Neural progenitor cell (in vitro differentiated cells): ENCODE measurements at regions not wholly inside any gene's neighbourhood (a gene's known extent, or its start where the extent isn't known, plus 50 kb on each side); places are given as distances from the start of the nearest gene placed in this dataset.

ENCODE experiments used
- DNase-seq: peaks from one replicate; pipeline ENCODE4 v3.0.0-alpha.2; 2016; ENCODE audit warnings: low spot score
- H2AFZ ChIP-seq: fragments of 200-600 bp; sonication (generic); replicated peaks from 2 replicates; pipeline ENCODE4 v1.6.1; 2016; ENCODE audit warnings: antibody characterized with exemption
- H3F3A ChIP-seq: fragments of 200-600 bp; sonication (generic); 2 replicates; pipeline ENCODE4 v1.6.1; 2016; ENCODE audit warnings: antibody characterized with exemption, low read depth
- H3K27ac ChIP-seq: fragments of 200-600 bp; sonication (generic); 2 replicates; pipeline ENCODE4 v1.5.1; 2016; ENCODE audit warnings: mild to moderate bottlenecking
- H3K27me3 ChIP-seq: fragments of 200-600 bp; sonication (generic); 2 replicates; pipeline ENCODE4 v1.6.1; 2016; ENCODE audit warnings: mild to moderate bottlenecking, moderate library complexity
- H3K36me3 ChIP-seq: fragments of 200-600 bp; sonication (generic); 2 replicates; pipeline ENCODE4 v1.5.1; 2016
- H3K4me1 ChIP-seq: fragments of 200-600 bp; sonication (generic); 2 replicates; pipeline ENCODE4 v1.6.1; 2016; ENCODE audit warnings: mixed run types
- H3K4me2 ChIP-seq: fragments of 200-600 bp; sonication (generic); 2 replicates; pipeline ENCODE4 v1.6.1; 2016
- H3K4me3 ChIP-seq: fragments of 200-600 bp; sonication (generic); 2 replicates; pipeline ENCODE4 v1.5.1; 2016
- H3K79me2 ChIP-seq: fragments of 200-600 bp; sonication (generic); 2 replicates; pipeline ENCODE4 v1.6.1; 2016; ENCODE audit warnings: low read depth
- H3K9ac ChIP-seq: fragments of 200-600 bp; sonication (generic); 2 replicates; pipeline ENCODE4 v1.6.1; 2016
- H3K9me3 ChIP-seq: fragments of 200-600 bp; sonication (generic); 2 replicates; pipeline ENCODE4 v1.5.1; 2016; ENCODE audit warnings: low read depth
- H4K20me1 ChIP-seq: fragments of 200-600 bp; sonication (generic); 2 replicates; pipeline ENCODE4 v1.6.1; 2016; ENCODE audit warnings: low read depth
- H3K27ac Mint-ChIP-seq: 3 replicates; pipeline ENCODE4 v1.8.0; 2021; ENCODE audit warnings: mixed read lengths
- H3K27me3 Mint-ChIP-seq: 2 replicates; pipeline ENCODE4 v1.8.0; 2022; ENCODE audit warnings: low read depth, mild to moderate bottlenecking, inconsistent platforms, moderate library complexity, mixed read lengths; ENCODE audit not compliant: insufficient read depth
- H3K36me3 Mint-ChIP-seq: 3 replicates; pipeline ENCODE4 v1.8.0; 2021; ENCODE audit warnings: mixed read lengths
- H3K4me1 Mint-ChIP-seq: 3 replicates; pipeline ENCODE4 v1.8.0; 2021; ENCODE audit warnings: mixed read lengths
- H3K4me3 Mint-ChIP-seq: 3 replicates; pipeline ENCODE4 v1.8.0; 2021; ENCODE audit warnings: mild to moderate bottlenecking, moderate library complexity, mixed read lengths
- H3K9me3 Mint-ChIP-seq: 3 replicates; pipeline ENCODE4 v1.8.0; 2020; ENCODE audit warnings: mixed read lengths
- CTCF ChIP-seq: fragments of 200-600 bp; sonication (generic); IDR thresholded peaks from 2 replicates; pipeline ENCODE4 v1.5.1; 2017; ENCODE audit warnings: antibody characterized with exemption, mild to moderate bottlenecking
- EZH2 ChIP-seq: fragments of 200-600 bp; sonication (generic); IDR thresholded peaks from 2 replicates; pipeline ENCODE4 v1.6.1; 2017; ENCODE audit warnings: antibody characterized with exemption, mild to moderate bottlenecking, moderate library complexity
- EZH2phosphoT487 ChIP-seq: fragments of 200-600 bp; sonication (generic); IDR thresholded peaks from 2 replicates; pipeline ENCODE4 v1.6.1; 2017; ENCODE audit warnings: antibody characterized with exemption

- H3K27me3 ChIP-seq, result no peaks in the 10 kb centered on the region
Measured at GRCh38 chr13:23985839-23986238, 88.5 kb upstream of the C1QTNF9B start.

GRCh38 chr13:23986619-23987018 is 89.3 kb upstream of the C1QTNF9B start:
- peaks cover 10% of the 10 kb centered on the region for H3K4me1 ChIP-seq
- H3K79me2 ChIP-seq, result no peaks in the 10 kb centered on the region
- H3K9me3 ChIP-seq, result no peaks in the 10 kb centered on the region
- Mint-ChIP-seq H3K4me1 (peaks cover 46% of the 10 kb centered on the region), H3K4me3 (no peak overlapping the region), H3K27ac (no peak overlapping the region), H3K27me3 (peaks cover 2% of the 10 kb centered on the region), H3K9me3 (peaks cover 3% of the 10 kb centered on the region), H3K36me3 (peaks cover 51% of the 10 kb centered on the region)
- no peak for DNase-seq
- no peaks in the 10 kb centered on the region for H3K36me3 ChIP-seq
- no peaks in the 10 kb centered on the region for H3K27me3 ChIP-seq
- H3F3A ChIP-seq, result no peaks in the 10 kb centered on the region
- TF ChIP-seq CTCF (no peak), EZH2phosphoT487 (no peak), EZH2 (no peak)
- no peak overlapping the region for H3K4me3 ChIP-seq
- no peak overlapping the region for H3K9ac ChIP-seq
- no peaks in the 10 kb centered on the region for H4K20me1 ChIP-seq
- H3K27ac ChIP-seq, result no peak overlapping the region
- no peak overlapping the region for H2AFZ ChIP-seq
- no peak overlapping the region for H3K4me2 ChIP-seq

More at GRCh38 chr13:23985839-23986238, 88.5 kb upstream of the C1QTNF9B start:
- no peak overlapping the region for H3K4me3 Mint-ChIP-seq
- no peaks in the 10 kb centered on the region for H3F3A ChIP-seq
- no peaks in the 10 kb centered on the region for H4K20me1 ChIP-seq
- no peaks in the 10 kb centered on the region for H3K36me3 ChIP-seq
- peaks cover 3% of the 10 kb centered on the region for H3K9me3 Mint-ChIP-seq
- no peaks in the 10 kb centered on the region for H3K9me3 ChIP-seq
- H3K27ac Mint-ChIP-seq, result no peak overlapping the region
- H3K9ac ChIP-seq, result no peak overlapping the region
- no peaks in the 10 kb centered on the region for H3K27me3 Mint-ChIP-seq
- H3K79me2 ChIP-seq, result no peaks in the 10 kb centered on the region
- H3K4me1 ChIP-seq, result peaks cover 10% of the 10 kb centered on the region
- no peak overlapping the region for H3K4me3 ChIP-seq
- no peak overlapping the region for H2AFZ ChIP-seq
- TF ChIP-seq EZH2 (no peak), CTCF (no peak), EZH2phosphoT487 (no peak)
- H3K4me2 ChIP-seq, result no peak overlapping the region
- peaks cover 54% of the 10 kb centered on the region for H3K4me1 Mint-ChIP-seq
- H3K36me3 Mint-ChIP-seq, result peaks cover 51% of the 10 kb centered on the region
- H3K27ac ChIP-seq, result no peak overlapping the region
- DNase-seq, result no peak

- Histone ChIP-seq H3K27me3 (no peaks in the 10 kb centered on the region), H3K9ac (no peak overlapping the region), H3F3A (no peaks in the 10 kb centered on the region), H3K4me2 (no peak overlapping the region), H4K20me1 (no peaks in the 10 kb centered on the region), H3K36me3 (no peaks in the 10 kb centered on the region), H3K4me1 (peaks cover 10% of the 10 kb centered on the region), H3K79me2 (no peaks in the 10 kb centered on the region), H3K9me3 (no peaks in the 10 kb centered on the region), H2AFZ (no peak overlapping the region), H3K4me3 (no peak overlapping the region), H3K27ac (no peak overlapping the region)
- Mint-ChIP-seq H3K27me3 (peaks cover 2% of the 10 kb centered on the region), H3K27ac (no peak overlapping the region), H3K4me1 (peaks cover 42% of the 10 kb centered on the region), H3K36me3 (peaks cover 51% of the 10 kb centered on the region), H3K9me3 (peaks cover 3% of the 10 kb centered on the region), H3K4me3 (no peak overlapping the region)
- DNase-seq, result no peak
- no peak for TF ChIP-seq CTCF
- TF ChIP-seq EZH2phosphoT487, result no peak
- no peak for TF ChIP-seq EZH2
Measured at GRCh38 chr13:23987331-23987894, 90.1 kb upstream of the C1QTNF9B start.
